Adrenal gland (tissue), 9 donors: ENCODE measurements at regions not wholly inside any gene's neighbourhood (a gene's known extent, or its start where the extent isn't known, plus 50 kb on each side); places are given as distances from the start of the nearest gene placed in this dataset.

Experiments used
- DNase-seq, 7 donors: peaks; one replicate each; pipeline ENCODE4 v3.0.0-alpha.2; 2019 to 2020
- H3K27ac ChIP-seq, 5 donors: fragments of 200-600 bp; sonication (generic) in 4 of 5; 1 replicate in 3 of 5; 2 replicates in 2 of 5; pipeline versions ENCODE4 v1.5.1 to v1.8.0; 2016 to 2020; ENCODE audit warnings: mild to moderate bottlenecking in 1 of 5
- H3K27me3 ChIP-seq: fragments of 200-600 bp; 2 replicates; pipeline ENCODE4 v1.8.0; 2021
- H3K36me3 ChIP-seq, 2 donors: fragments of 200-600 bp; replicated peaks in 1 of 2; 1 replicate in 1 of 2; 2 replicates in 1 of 2; pipeline versions ENCODE4 v1.5.1 to v1.8.0; 2018 to 2022
- H3K4me1 ChIP-seq, 2 donors: fragments of 200-600 bp; replicated peaks in 1 of 2; 1 replicate in 1 of 2; 2 replicates in 1 of 2; pipeline versions ENCODE4 v1.5.1 to v1.8.0; 2018 to 2021
- H3K4me3 ChIP-seq, 4 donors: fragments of 200-600 bp; sonication (generic) in 3 of 4; one replicate each; pipeline ENCODE4 v1.5.1; 2016 to 2018
- H3K9me3 ChIP-seq, 3 donors: fragments of 200-600 bp; sonication (generic) in 1 of 3; replicated peaks in 1 of 3; 1 replicate in 2 of 3; 2 replicates in 1 of 3; pipeline versions ENCODE4 v1.5.1 to v1.8.0; 2016 to 2021
- CTCF ChIP-seq, 6 experiments: fragments of 450-650 bp in 4 of 6; fragments of 200-600 bp in 2 of 6; sonication (generic) in 1 of 6; IDR thresholded peaks; 1 replicate in 5 of 6; 2 replicates in 1 of 6; pipeline versions ENCODE4 v1.5.1 to v1.8.0; 2016 to 2021; ENCODE audit warnings: antibody characterized with exemption in 6 of 6, mild to moderate bottlenecking in 2 of 6, moderate library complexity in 1 of 6
- POLR2A ChIP-seq, 2 donors: fragments of 450-650 bp; IDR thresholded peaks; one replicate each; pipeline ENCODE4 v1.6.1; 2017; ENCODE audit warnings: antibody characterized with exemption in 2 of 2, mild to moderate bottlenecking in 2 of 2, moderate library complexity in 1 of 2
- WGBS, 4 donors: extraction: QIAGEN DNeasy Blood & Tissue Kit in 2 of 4; methylation state at CpG; one replicate each; pipeline versions ENCODE4 v1.1.5 to v1.1.7; 2013 to 2017; 5-methylcytosine and 5-hydroxymethylcytosine counted together
- intact Hi-C, 2 donors: fragments of 100-400 bp; cut with DNase I; formaldehyde crosslinking; loops; one replicate each; pipeline versions ENCODE4 v1.14.1 to v1.15.0; 2022 to 2023
- donor health status: healthy with polysubstance abuse.
- donor health status: Bipolar disorder and iron deficiency.
- donor health status: DM: yes; HTN: yes; CAD: no.
- donor health status: DM: no; HTN: no; CAD: no.
- donor health status: DM: no; HTN: no; CAD: no.

GRCh38 chr7:133196856-133197612, 55.8 kb upstream of the EXOC4 start:
- H3K4me1 ChIP-seq: no peaks in the 10 kb centered on the region
- WGBS, 4 donors: 59 to 62% (median 60%) methylated on average over 13 to 15 of the region's 15 CpGs
- intact Hi-C loops: no loop called here
- DNase-seq: no peak
- no peaks in the 10 kb centered on the region for H3K36me3 ChIP-seq
- H3K27me3 ChIP-seq: no peaks in the 10 kb centered on the region
- no peak overlapping the region for H3K27ac ChIP-seq
- TF ChIP-seq POLR2A (IDR thresholded peaks at IDR 0.05): no peak
- no peak for TF ChIP-seq CTCF (IDR thresholded peaks at IDR 0.05)
- H3K4me3 ChIP-seq: no peak overlapping the region
- no peaks in the 10 kb centered on the region for H3K9me3 ChIP-seq

- 51 to 55% (median 52%) methylated on average over 4 of the region's 4 CpGs for WGBS, 4 donors
- intact Hi-C loops: no loop called here
- no peaks in the 10 kb centered on the region for H3K4me1 ChIP-seq
Measured at GRCh38 chr7:133197972-133198544, 54.8 kb upstream of the EXOC4 start.

GRCh38 chr7:133199831-133200230, 53.0 kb upstream of the EXOC4 start:
- Histone ChIP-seq H3K4me3 (no peak overlapping the region), H3K27ac (no peak overlapping the region), H3K27me3 (no peaks in the 10 kb centered on the region), H3K36me3 (no peaks in the 10 kb centered on the region), H3K4me1 (no peaks in the 10 kb centered on the region), H3K9me3 (no peaks in the 10 kb centered on the region)
- DNase-seq: no peak
- no peak for TF ChIP-seq CTCF (IDR thresholded peaks at IDR 0.05)
- TF ChIP-seq POLR2A (IDR thresholded peaks at IDR 0.05): no peak
- WGBS, 4 donors: 90 to 100% (median 96%) methylated on average over 2 of the region's 2 CpGs
- intact Hi-C loops: no loop called here

More at GRCh38 chr7:133197972-133198544, 54.8 kb upstream of the EXOC4 start:
- H3K27me3 ChIP-seq: no peaks in the 10 kb centered on the region
- TF ChIP-seq CTCF (IDR thresholded peaks at IDR 0.05) (no peak), POLR2A (IDR thresholded peaks at IDR 0.05) (no peak)
- DNase-seq: no peak
- H3K36me3 ChIP-seq: no peaks in the 10 kb centered on the region
- H3K9me3 ChIP-seq: no peaks in the 10 kb centered on the region
- H3K27ac ChIP-seq: no peak overlapping the region
- no peak overlapping the region for H3K4me3 ChIP-seq

GRCh38 chr7:133201470-133201869, 51.4 kb upstream of the EXOC4 start:
- intact Hi-C loops: no loop called here
- no peaks in the 10 kb centered on the region for H3K36me3 ChIP-seq
- WGBS, 4 donors: 94 to 100% (median 98%) methylated on average over 1 of the region's 1 CpG
- H3K27ac ChIP-seq: no peak overlapping the region
- H3K27me3 ChIP-seq: no peaks in the 10 kb centered on the region
- no peak overlapping the region for H3K4me3 ChIP-seq
- no peak for TF ChIP-seq CTCF (IDR thresholded peaks at IDR 0.05)
- no peak for DNase-seq
- no peaks in the 10 kb centered on the region for H3K4me1 ChIP-seq
- H3K9me3 ChIP-seq: no peaks in the 10 kb centered on the region
